H1 (cell line): ENCODE measurements at regions not wholly inside any gene's neighbourhood (a gene's known extent, or its start where the extent isn't known, plus 50 kb on each side); places are given as distances from the start of the nearest gene placed in this dataset.

Source experiments
- CTCF ChIA-PET: fragments of 300-600 bp; sonication (Branson Sonifier 250); formaldehyde crosslinking; loops from one replicate; lab custom pipeline; 2021; ENCODE audit not compliant: partially characterized antibody; lab: Charles Lee
- POLR2A ChIA-PET: fragments of 300-600 bp; sonication (Branson Sonifier 250); formaldehyde crosslinking; loops from one replicate; lab custom pipeline; 2021; ENCODE audit warnings: inconsistent platforms; ENCODE audit not compliant: partially characterized antibody; lab: Charles Lee
- DNase-seq, 2 experiments: peaks; one replicate each; pipeline versions ENCODE4 v3.0.0 to v3.0.0-alpha.2; 2010 to 2022; ENCODE audit warnings: low spot score in 2 of 2, low read depth in 1 of 2, mixed read lengths in 1 of 2
- FAIRE-seq: peaks from 2 replicates; lab custom pipeline; 2011; peaks lifted over from hg19 to GRCh38; lab: Jason Lieb, UNC
- H2AFZ ChIP-seq: 2 replicates; pipeline ENCODE4 v1.8.1; 2012; ENCODE audit warnings: low read length, inconsistent platforms
- H2AK5ac ChIP-seq: 2 replicates; pipeline ENCODE4 v1.6.1; 2013; ENCODE audit warnings: low read depth, low read length
- H2BK120ac ChIP-seq: replicated peaks from 2 replicates; pipeline ENCODE3; 2013; ENCODE audit warnings: low read depth, low read length, inconsistent platforms
- H2BK12ac ChIP-seq: 2 replicates; pipeline ENCODE4 v1.6.1; 2013; ENCODE audit warnings: low read depth, low read length
- H2BK15ac ChIP-seq: 2 replicates; pipeline ENCODE4 v1.6.1; 2013; ENCODE audit warnings: low read length
- H2BK20ac ChIP-seq: 2 replicates; pipeline ENCODE4 v1.6.1; 2013; ENCODE audit warnings: low read length
- H2BK5ac ChIP-seq: 2 replicates; pipeline ENCODE4 v1.6.1; 2013; ENCODE audit warnings: low read depth, low read length
- H3K14ac ChIP-seq: 2 replicates; pipeline ENCODE4 v1.6.1; 2013; ENCODE audit warnings: inconsistent platforms; ENCODE audit not compliant: insufficient read length
- H3K18ac ChIP-seq: 2 replicates; pipeline ENCODE4 v1.6.1; 2013; ENCODE audit warnings: low read length; ENCODE audit errors: extremely low read depth
- H3K23ac ChIP-seq: 2 replicates; pipeline ENCODE4 v1.6.1; 2013; ENCODE audit warnings: inconsistent platforms; ENCODE audit not compliant: insufficient read length
- H3K23me2 ChIP-seq: 2 replicates; pipeline ENCODE4 v1.6.1; 2013; ENCODE audit warnings: low read depth, low read length
- H3K27ac ChIP-seq: 2 replicates; pipeline ENCODE4 v1.6.1; 2011; ENCODE audit warnings: low read depth, low read length, inconsistent platforms
- H3K27me3 ChIP-seq, 4 experiments: replicated peaks in 1 of 4; 1 replicate in 1 of 4; 2 replicates in 3 of 4; pipeline versions ENCODE4 v1.6.1 to v1.8.1; 2011 to 2013; ENCODE audit warnings: low read length in 3 of 4, mild to moderate bottlenecking in 3 of 4, inconsistent platforms in 2 of 4, mixed read lengths in 2 of 4, moderate library complexity in 1 of 4; ENCODE audit not compliant: control insufficient read depth in 3 of 4, insufficient read depth in 3 of 4; ENCODE audit errors: extremely low read depth in 1 of 4
- H3K36me3 ChIP-seq, 4 experiments: 2 replicates each; pipeline versions ENCODE4 v1.6.1 to v1.8.1; 2011 to 2013; ENCODE audit warnings: mild to moderate bottlenecking in 4 of 4, low read length in 3 of 4, moderate library complexity in 2 of 4, control low read depth in 1 of 4, inconsistent platforms in 1 of 4; ENCODE audit not compliant: insufficient read depth in 4 of 4, control insufficient read depth in 2 of 4
- H3K4ac ChIP-seq: replicated peaks from 2 replicates; pipeline ENCODE3; 2013; ENCODE audit warnings: low read length, low read depth, mixed read lengths, inconsistent platforms; ENCODE audit not compliant: insufficient read length
- H3K4me1 ChIP-seq, 4 experiments: replicated peaks in 1 of 4; 1 replicate in 1 of 4; 2 replicates in 3 of 4; pipeline versions ENCODE4 v1.6.1 to v1.8.1; 2011 to 2013; ENCODE audit warnings: low read length in 3 of 4, inconsistent platforms in 2 of 4, mixed read lengths in 1 of 4; ENCODE audit not compliant: insufficient read depth in 4 of 4, control insufficient read depth in 3 of 4
- H3K4me2 ChIP-seq, 2 experiments: 2 replicates each; pipeline versions ENCODE4 v1.6.1 to v1.8.1; 2011 to 2013; ENCODE audit warnings: low read depth in 2 of 2, low read length in 2 of 2, control low read depth in 1 of 2, inconsistent platforms in 1 of 2, mild to moderate bottlenecking in 1 of 2; ENCODE audit not compliant: insufficient read depth in 1 of 2
- H3K4me3 ChIP-seq, 4 experiments: fragments of 200-600, 300-600 bp in 1 of 4; sonication (generic), shearing (Covaris generic), sonication (Bioruptor Twin) in 1 of 4; 2 replicates each; pipeline versions ENCODE4 v1.5.1 to v1.8.1; 2011 to 2016; ENCODE audit warnings: low read length in 4 of 4, low read depth in 3 of 4, control low read depth in 2 of 4, inconsistent platforms in 2 of 4, mild to moderate bottlenecking in 2 of 4, mixed read lengths in 1 of 4, moderate library complexity in 1 of 4; ENCODE audit not compliant: insufficient read depth in 2 of 4; ENCODE audit errors: extremely low read depth in 1 of 4
- H3K56ac ChIP-seq: replicated peaks from 2 replicates; pipeline ENCODE3; 2013; ENCODE audit warnings: low read depth, mild to moderate bottlenecking, mixed read lengths, low read length, inconsistent platforms; ENCODE audit not compliant: insufficient read length
- H3K79me1 ChIP-seq: 2 replicates; pipeline ENCODE4 v1.6.1; 2013; ENCODE audit warnings: low read depth, low read length, control low read depth
- H3K79me2 ChIP-seq, 2 experiments: 2 replicates each; pipeline versions ENCODE4 v1.6.1 to v1.8.1; 2012 to 2013; ENCODE audit warnings: low read length in 2 of 2, mild to moderate bottlenecking in 2 of 2, inconsistent platforms in 1 of 2; ENCODE audit not compliant: insufficient read depth in 2 of 2, control insufficient read depth in 1 of 2
- H3K9ac ChIP-seq, 4 experiments: replicated peaks in 1 of 4; 1 replicate in 1 of 4; 2 replicates in 3 of 4; pipeline versions ENCODE4 v1.6.1 to v1.8.1; 2011 to 2013; ENCODE audit warnings: low read depth in 3 of 4, low read length in 3 of 4, control low read depth in 2 of 4, mild to moderate bottlenecking in 2 of 4, moderate library complexity in 2 of 4, inconsistent platforms in 1 of 4; ENCODE audit errors: extremely low read depth in 1 of 4
- H3K9me3 ChIP-seq, 2 experiments: 2 replicates each; pipeline versions ENCODE4 v1.6.1 to v1.8.1; 2012 to 2013; ENCODE audit warnings: mild to moderate bottlenecking in 2 of 2, moderate library complexity in 2 of 2, control low read depth in 1 of 2, inconsistent platforms in 1 of 2, low read depth in 1 of 2, low read length in 1 of 2, mixed read lengths in 1 of 2; ENCODE audit not compliant: insufficient read depth in 2 of 2
- H4K20me1 ChIP-seq, 2 experiments: replicated peaks in 1 of 2; 2 replicates each; pipeline versions ENCODE3 to v1.8.1; 2011 to 2013; ENCODE audit warnings: inconsistent platforms in 2 of 2, low read length in 2 of 2, mild to moderate bottlenecking in 1 of 2; ENCODE audit not compliant: insufficient read depth in 2 of 2, control insufficient read depth in 1 of 2
- H4K5ac ChIP-seq: 2 replicates; pipeline ENCODE4 v1.6.1; 2013; ENCODE audit warnings: low read length, low read depth, mixed read lengths, inconsistent platforms; ENCODE audit not compliant: insufficient read length
- H4K8ac ChIP-seq: 2 replicates; pipeline ENCODE4 v1.8.0; 2013; ENCODE audit warnings: mild to moderate bottlenecking, moderate library complexity, low read length, inconsistent platforms; ENCODE audit not compliant: insufficient read depth; ENCODE audit errors: extremely low read depth
- H4K91ac ChIP-seq: replicated peaks from 2 replicates; pipeline ENCODE3; 2013; ENCODE audit warnings: low read length, mixed read lengths, inconsistent platforms; ENCODE audit not compliant: insufficient read length
- CTCF ChIP-seq, 3 experiments: IDR thresholded peaks; 1 replicate in 2 of 3; 2 replicates in 1 of 3; pipeline versions ENCODE4 v1.5.1 to v1.6.1; 2011; ENCODE audit warnings: low read length in 3 of 3, mild to moderate bottlenecking in 3 of 3, inconsistent platforms in 2 of 3, low read depth in 1 of 3, moderate library complexity in 1 of 3; ENCODE audit not compliant: insufficient read depth in 1 of 3; ENCODE audit errors: control extremely low read depth in 1 of 3
- HDAC6 ChIP-seq: IDR thresholded peaks from one replicate; pipeline ENCODE4 v1.7.1; 2012; ENCODE audit warnings: low read depth, mild to moderate bottlenecking, inconsistent platforms, low read length, moderate library complexity
- JUND ChIP-seq: IDR thresholded peaks from 2 replicates; pipeline ENCODE4 v1.6.1; 2011; ENCODE audit warnings: mild to moderate bottlenecking, improper control_type of control experiment, low read length
- KDM5A ChIP-seq: fragments of 200-600 bp; IDR thresholded peaks from 2 replicates; pipeline ENCODE4 v1.7.1; 2012; ENCODE audit warnings: mild to moderate bottlenecking, low read length, inconsistent platforms, mixed read lengths
- MAFK ChIP-seq: IDR thresholded peaks from 2 replicates; pipeline ENCODE4 v1.6.1; 2012; ENCODE audit warnings: low read depth, mild to moderate bottlenecking, improper control_type of control experiment, low read length
- RAD21 ChIP-seq, 2 experiments: IDR thresholded peaks in 1 of 2; conservative IDR thresholded peaks in 1 of 2; 2 replicates each; pipeline ENCODE4 v1.6.1; 2011; ENCODE audit warnings: low read depth in 2 of 2, low read length in 2 of 2, improper control_type of control experiment in 1 of 2, inconsistent platforms in 1 of 2, mild to moderate bottlenecking in 1 of 2, moderate library complexity in 1 of 2
- TAF7 ChIP-seq: optimal IDR thresholded peaks from 2 replicates; pipeline ENCODE3; 2011; ENCODE audit warnings: low read depth, mild to moderate bottlenecking, inconsistent platforms, low read length, moderate library complexity, borderline replicate concordance
- USF2 ChIP-seq: IDR thresholded peaks from 2 replicates; pipeline ENCODE4 v1.6.1; 2011; ENCODE audit warnings: low read length, improper control_type of control experiment
- WGBS, 2 experiments: shearing (Covaris generic) in 1 of 2; methylation state at CpG; one replicate each; pipeline versions ENCODE4 v1.1.6 to v1.1.7; 2013 to 2015; ENCODE audit warnings: low lambda C conversion rate in 2 of 2, mixed read lengths in 2 of 2, inconsistent platforms in 1 of 2, low coverage in 1 of 2, missing lambda C conversion rate in 1 of 2; ENCODE audit not compliant: insufficient replicate concordance in 2 of 2, insufficient coverage in 1 of 2, insufficient read length in 1 of 2; ENCODE audit errors: extremely low coverage in 1 of 2, missing lambda C conversion rate in 1 of 2; 5-methylcytosine and 5-hydroxymethylcytosine counted together

GRCh38 chr9:75333624-75334023, 245.3 kb downstream of the OSTF1 start:
- no peaks in the 10 kb centered on the region for H3K79me2 ChIP-seq
- H3K4me3 ChIP-seq, result no peak overlapping the region
- no peak for DNase-seq
- no peaks in the 10 kb centered on the region for H3K27me3 ChIP-seq
- WGBS, 2 experiments, result 72% methylated on average over 2 of the region's 2 CpGs; no CpG with 5 or more reads in 1 of the 2 experiments
- no peak overlapping the region for H4K5ac ChIP-seq
- H3K18ac ChIP-seq, result no peak overlapping the region
- FAIRE-seq, result no peak
- no peak overlapping the region for H3K4me2 ChIP-seq
- H2AK5ac ChIP-seq, result no peak overlapping the region
- H2BK12ac ChIP-seq, result no peak overlapping the region
- H3K14ac ChIP-seq, result no peak overlapping the region
- no peaks in the 10 kb centered on the region; the same call in 1 of the 2 replicates for H3K23me2 ChIP-seq
- no peak overlapping the region for H2AFZ ChIP-seq
- no peak for TF ChIP-seq HDAC6
- peak in 2 of 3 experiments; percentile 25 to 29; a peak in 2 of 4 replicates for TF ChIP-seq CTCF (IDR thresholded peaks at IDR 0.05; ENCODE audit: control extremely low read depth in 1 of 3, insufficient read depth in 1 of 3, low read depth in 1 of 3, low read length in 3 of 3)
- TF ChIP-seq JUND, result peak; percentile 62; the same call in 1 of the 2 replicates
- peak; percentile 61 to 80 for TF ChIP-seq RAD21 (IDR thresholded peaks at IDR 0.05 in 1 of 2, conservative IDR thresholded peaks at IDR 0.05 in 1 of 2; ENCODE audit: low read depth in 2 of 2, low read length in 2 of 2)
- TF ChIP-seq TAF7, result no peak
- TF ChIP-seq MAFK, result peak; percentile 37; the same call in 1 of the 2 replicates
- TF ChIP-seq USF2, result no peak
- no peak for TF ChIP-seq KDM5A
- H2BK20ac ChIP-seq, result no peak overlapping the region
- no peak overlapping the region for H2BK15ac ChIP-seq
- no peak overlapping the region for H3K23ac ChIP-seq
- no peak overlapping the region for H4K91ac ChIP-seq
- no peak overlapping the region for H2BK5ac ChIP-seq
- no peaks in the 10 kb centered on the region for H3K79me1 ChIP-seq
- ChIA-PET CTCF (interaction anchor here (0.6 to 2.9 kb wide), 11 partner anchors 40 to 695 kb away, joined by 3 to 27 read pairs (median 3); no protein-coding TSS in a partner anchor), POLR2A (no interaction called here)
- H4K20me1 ChIP-seq, result no peaks in the 10 kb centered on the region
- no peak overlapping the region for H3K56ac ChIP-seq
- H2BK120ac ChIP-seq, result no peak overlapping the region
- no peak overlapping the region for H3K27ac ChIP-seq
- no peaks in the 10 kb centered on the region for H3K36me3 ChIP-seq
- no peak overlapping the region for H3K9ac ChIP-seq
- no peak overlapping the region for H3K4ac ChIP-seq
- H3K4me1 ChIP-seq, result no peaks in the 10 kb centered on the region
- H3K9me3 ChIP-seq, result no peaks in the 10 kb centered on the region
- no peak overlapping the region for H4K8ac ChIP-seq
